Loucy (cell line): ENCODE measurements at regions not wholly inside any gene's neighbourhood (a gene's known extent, or its start where the extent isn't known, plus 50 kb on each side); places are given as distances from the start of the nearest gene placed in this dataset.

ENCODE experiments used
- H2AFZ ChIP-seq: fragments of 200-600 bp; sonication (generic); 2 replicates; pipeline ENCODE4 v1.6.0; 2016; ENCODE audit warnings: antibody characterized with exemption, mild to moderate bottlenecking, low read length, moderate library complexity
- H3F3A ChIP-seq: fragments of 200-600 bp; 2 replicates; pipeline ENCODE4 v1.6.0; 2016; ENCODE audit warnings: antibody characterized with exemption, low read depth, mild to moderate bottlenecking
- H3K27me3 ChIP-seq: fragments of 200-600 bp; sonication (generic); 2 replicates; pipeline ENCODE4 v1.6.1; 2014; ENCODE audit warnings: low read length, mild to moderate bottlenecking; ENCODE audit not compliant: insufficient read depth, poor library complexity, severe bottlenecking
- H3K36me3 ChIP-seq: fragments of 200-600 bp; sonication (generic); 2 replicates; pipeline ENCODE4 v1.6.1; 2016; ENCODE audit warnings: low read length; ENCODE audit not compliant: insufficient read depth
- H3K4me1 ChIP-seq: fragments of 200-600 bp; sonication (generic); 2 replicates; pipeline ENCODE4 v1.5.1; 2014; ENCODE audit warnings: low read length, mild to moderate bottlenecking; ENCODE audit not compliant: insufficient read depth, poor library complexity, severe bottlenecking
- H3K4me2 ChIP-seq: fragments of 200-600 bp; sonication (generic); 2 replicates; pipeline ENCODE4 v1.6.0; 2014; ENCODE audit warnings: antibody characterized with exemption, low read length, low read depth, mild to moderate bottlenecking; ENCODE audit not compliant: poor library complexity, severe bottlenecking
- H3K4me3 ChIP-seq: fragments of 200-600 bp; sonication (generic); 2 replicates; pipeline ENCODE4 v1.5.1; 2014; ENCODE audit warnings: low read length, mild to moderate bottlenecking, mixed read lengths; ENCODE audit not compliant: poor library complexity, severe bottlenecking
- H3K79me2 ChIP-seq: fragments of 200-600 bp; sonication (generic); 2 replicates; pipeline ENCODE4 v1.6.1; 2014; ENCODE audit warnings: low read length; ENCODE audit not compliant: insufficient read depth
- H3K9ac ChIP-seq: fragments of 200-600 bp; sonication (generic); 2 replicates; pipeline ENCODE4 v1.6.0; 2014; ENCODE audit warnings: mild to moderate bottlenecking, low read depth, low read length, moderate library complexity; ENCODE audit not compliant: poor library complexity, severe bottlenecking
- H3K9me2 ChIP-seq: fragments of 200-600 bp; sonication (generic); replicated peaks from 2 replicates; pipeline ENCODE4 v1.6.1; 2016; ENCODE audit warnings: low read depth, low read length, mixed read lengths
- H3K9me3 ChIP-seq: fragments of 200-600 bp; sonication (generic); 2 replicates; pipeline ENCODE4 v1.6.1; 2014; ENCODE audit warnings: mild to moderate bottlenecking, antibody characterized with exemption, low read length, low read depth; ENCODE audit not compliant: insufficient read depth
- H4K20me1 ChIP-seq: fragments of 200-600 bp; sonication (generic); 2 replicates; pipeline ENCODE4 v1.6.0; 2014; ENCODE audit warnings: antibody characterized with exemption, low read length, mild to moderate bottlenecking; ENCODE audit not compliant: insufficient read depth, poor library complexity, severe bottlenecking
- CTCF ChIP-seq: fragments of 200-600 bp; sonication (generic); conservative IDR thresholded peaks from 2 replicates; pipeline ENCODE4 v1.5.1; 2014; ENCODE audit warnings: mild to moderate bottlenecking, antibody characterized with exemption, low read length
- EZH2phosphoT487 ChIP-seq: fragments of 200-600 bp; IDR thresholded peaks from 2 replicates; pipeline ENCODE4 v1.6.1; 2018; ENCODE audit warnings: antibody characterized with exemption, mild to moderate bottlenecking, moderate library complexity, borderline replicate concordance

GRCh38 chr20:20939006-20939405 lies 167.2 kb downstream of the LINC00237 start:
- Histone ChIP-seq H3K4me1 (no peaks in the 10 kb centered on the region), H3K27me3 (no peaks in the 10 kb centered on the region), H3K9me2 (no peaks in the 10 kb centered on the region), H3K36me3 (no peaks in the 10 kb centered on the region), H3K9me3 (no peaks in the 10 kb centered on the region), H3K4me2 (no peak overlapping the region), H2AFZ (no peak overlapping the region), H3F3A (no peaks in the 10 kb centered on the region), H3K79me2 (no peaks in the 10 kb centered on the region), H4K20me1 (no peaks in the 10 kb centered on the region), H3K4me3 (no peak overlapping the region), H3K9ac (no peak overlapping the region)
- TF ChIP-seq EZH2phosphoT487 (no peak), CTCF (no peak)

DNA sequence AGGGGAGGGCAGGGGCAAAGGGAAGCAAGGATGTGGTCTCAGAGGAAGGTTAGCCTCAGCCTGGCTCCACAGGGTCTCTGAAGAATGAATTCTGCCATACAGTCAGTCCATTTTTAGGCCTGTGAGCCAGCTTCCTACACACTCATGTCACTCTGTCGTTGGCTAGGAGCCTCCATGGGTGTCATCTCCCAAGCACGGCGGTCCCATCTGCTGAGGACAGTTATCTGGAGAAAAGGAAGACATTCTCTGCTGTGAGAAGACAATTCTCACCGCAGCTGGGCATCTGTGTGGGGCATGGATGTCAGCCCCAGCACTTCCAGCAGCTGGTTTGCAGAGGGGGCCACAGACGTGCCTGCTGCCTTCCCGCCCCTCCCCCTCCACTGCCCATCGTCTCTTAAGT lies 167.6 kb downstream of the LINC00237 start:
- H3K27me3 ChIP-seq: no peaks in the 10 kb centered on the region
- no peaks in the 10 kb centered on the region for H3K36me3 ChIP-seq
- no peak overlapping the region for H3K9ac ChIP-seq
- no peak overlapping the region for H2AFZ ChIP-seq
- TF ChIP-seq CTCF (no peak), EZH2phosphoT487 (no peak)
- no peak overlapping the region for H3K4me3 ChIP-seq
- H3F3A ChIP-seq: no peaks in the 10 kb centered on the region
- no peaks in the 10 kb centered on the region for H3K9me3 ChIP-seq
- no peaks in the 10 kb centered on the region for H3K4me1 ChIP-seq
- no peak overlapping the region for H3K4me2 ChIP-seq
- H3K9me2 ChIP-seq: no peaks in the 10 kb centered on the region
- no peaks in the 10 kb centered on the region for H4K20me1 ChIP-seq
- no peaks in the 10 kb centered on the region for H3K79me2 ChIP-seq

GRCh38 chr20:20938131-20938530 lies 168.0 kb downstream of the LINC00237 start:
- Histone ChIP-seq H3K4me2 (no peak overlapping the region), H3K27me3 (no peaks in the 10 kb centered on the region), H3K9me2 (no peaks in the 10 kb centered on the region), H3K4me3 (no peak overlapping the region), H2AFZ (no peak overlapping the region), H3K9me3 (no peaks in the 10 kb centered on the region), H3K9ac (no peak overlapping the region), H3K4me1 (no peaks in the 10 kb centered on the region), H4K20me1 (no peaks in the 10 kb centered on the region), H3F3A (no peaks in the 10 kb centered on the region), H3K79me2 (no peaks in the 10 kb centered on the region), H3K36me3 (no peaks in the 10 kb centered on the region)
- TF ChIP-seq EZH2phosphoT487: no peak
- no peak for TF ChIP-seq CTCF
